Smooth muscle cell (in vitro differentiated cells): ENCODE measurements at regions not wholly inside any gene's neighbourhood (a gene's known extent, or its start where the extent isn't known, plus 50 kb on each side); places are given as distances from the start of the nearest gene placed in this dataset.
"Not testable (repeated sequence)": the region's sequence is repeated elsewhere in the genome, so short reads cannot be mapped to it uniquely, and the experiment has no call there.

Experiments used
- DNase-seq: peaks from one replicate; lab custom pipeline; 2025; ENCODE audit not compliant: unreplicated experiment; lab: John Stamatoyannopoulos, UW
- H2AFZ ChIP-seq: fragments of 200-600 bp; sonication (generic); 2 replicates; pipeline ENCODE4 v1.6.0; 2016; ENCODE audit warnings: antibody characterized with exemption, low read depth, mild to moderate bottlenecking
- H3F3A ChIP-seq: fragments of 200-600 bp; sonication (generic); 2 replicates; pipeline ENCODE4 v1.6.0; 2017; ENCODE audit warnings: antibody characterized with exemption, low read depth
- H3K27ac ChIP-seq: fragments of 200-600 bp; sonication (generic); 2 replicates; pipeline ENCODE4 v1.5.1; 2016; ENCODE audit warnings: low read depth, mild to moderate bottlenecking
- H3K27me3 ChIP-seq: fragments of 200-600 bp; sonication (generic); 2 replicates; pipeline ENCODE4 v1.6.1; 2016; ENCODE audit warnings: low read depth, mild to moderate bottlenecking
- H3K36me3 ChIP-seq: fragments of 200-600 bp; sonication (generic); 2 replicates; pipeline ENCODE4 v1.5.1; 2016; ENCODE audit warnings: low read depth
- H3K4me1 ChIP-seq: fragments of 200-600 bp; sonication (generic); 2 replicates; pipeline ENCODE4 v1.5.1; 2016; ENCODE audit warnings: low read depth
- H3K4me2 ChIP-seq: fragments of 200-600 bp; sonication (generic); 2 replicates; pipeline ENCODE4 v1.6.0; 2016; ENCODE audit warnings: mild to moderate bottlenecking
- H3K4me3 ChIP-seq: fragments of 200-600 bp; sonication (generic); 2 replicates; pipeline ENCODE4 v1.5.1; 2016; ENCODE audit warnings: mild to moderate bottlenecking
- H3K79me2 ChIP-seq: fragments of 200-600 bp; sonication (generic); 2 replicates; pipeline ENCODE4 v1.6.0; 2016; ENCODE audit warnings: low read depth, mild to moderate bottlenecking
- H3K9ac ChIP-seq: fragments of 200-600 bp; sonication (generic); 2 replicates; pipeline ENCODE4 v1.6.0; 2016; ENCODE audit warnings: low read depth
- H3K9me3 ChIP-seq: fragments of 200-600 bp; sonication (generic); replicated peaks from 2 replicates; pipeline ENCODE4 v1.5.1; 2016; ENCODE audit warnings: low read depth
- H4K20me1 ChIP-seq: fragments of 200-600 bp; sonication (generic); 2 replicates; pipeline ENCODE4 v1.6.0; 2016; ENCODE audit warnings: low read depth
- CTCF ChIP-seq: fragments of 200-600 bp; sonication (generic); IDR thresholded peaks from 2 replicates; pipeline ENCODE4 v1.5.1; 2017; ENCODE audit warnings: borderline replicate concordance, mild to moderate bottlenecking, antibody characterized with exemption; ENCODE audit not compliant: insufficient read depth, poor library complexity, severe bottlenecking
- WGBS: methylation state at CpG from one replicate; pipeline ENCODE4 v1.1.7; 2016; ENCODE audit warnings: low lambda C conversion rate; 5-methylcytosine and 5-hydroxymethylcytosine counted together

GRCh38 chr17:21508211-21508610, 132.1 kb downstream of the KCNJ12 start:
- no peak overlapping the region for H2AFZ ChIP-seq
- H3F3A ChIP-seq = no peaks in the 10 kb centered on the region
- H3K4me2 ChIP-seq = no peak overlapping the region
- DNase-seq = no peak
- H3K4me3 ChIP-seq = no peak overlapping the region
- H3K27me3 ChIP-seq = peaks cover 13% of the 10 kb centered on the region
- H3K4me1 ChIP-seq = peaks cover 7% of the 10 kb centered on the region
- no peaks in the 10 kb centered on the region for H3K9me3 ChIP-seq
- no peak overlapping the region for H3K27ac ChIP-seq
- H3K36me3 ChIP-seq = no peaks in the 10 kb centered on the region
- H4K20me1 ChIP-seq = no peaks in the 10 kb centered on the region
- no peak for TF ChIP-seq CTCF
- WGBS = 93% methylated on average over 2 of the region's 2 CpGs
- H3K79me2 ChIP-seq = no peaks in the 10 kb centered on the region
- H3K9ac ChIP-seq = no peak overlapping the region

GRCh38 chr17:21509356-21509755, 133.2 kb downstream of the KCNJ12 start:
- not testable (repeated sequence) for H4K20me1 ChIP-seq, DNase-seq, H3K4me3 ChIP-seq, H3K4me1 ChIP-seq, H3K9me3 ChIP-seq, H2AFZ ChIP-seq, H3K9ac ChIP-seq, H3F3A ChIP-seq, H3K4me2 ChIP-seq, H3K36me3 ChIP-seq, H3K79me2 ChIP-seq, H3K27ac ChIP-seq
- 89% methylated on average over 1 of the region's 1 CpG for WGBS
- peaks cover 13% of the 10 kb centered on the region for H3K27me3 ChIP-seq

- H3K9me3 ChIP-seq = no peaks in the 10 kb centered on the region
- H3F3A ChIP-seq = no peaks in the 10 kb centered on the region
- 48% methylated on average over 14 of the region's 14 CpGs for WGBS
- H3K4me3 ChIP-seq = peak overlapping the region; percentile 68
- TF ChIP-seq CTCF = no peak
- peak overlapping the region; percentile 15 for H3K9ac ChIP-seq
- H4K20me1 ChIP-seq = no peaks in the 10 kb centered on the region
- peaks cover 7% of the 10 kb centered on the region for H3K4me1 ChIP-seq
- no peaks in the 10 kb centered on the region for H3K36me3 ChIP-seq
- H3K27ac ChIP-seq = no peak overlapping the region
- peak overlapping the region; percentile 99 for H2AFZ ChIP-seq
- no peak for DNase-seq
- peak overlapping the region; percentile 98 for H3K4me2 ChIP-seq
- H3K79me2 ChIP-seq = no peaks in the 10 kb centered on the region
- H3K27me3 ChIP-seq = peaks cover 13% of the 10 kb centered on the region
These were observed 134.7 kb downstream of the KCNJ12 start for GRCh38 chr17:21510686-21511362.

GRCh38 chr17:21511363-21512195, 135.4 kb downstream of the KCNJ12 start:
- no peaks in the 10 kb centered on the region for H4K20me1 ChIP-seq
- H3K9ac ChIP-seq = peak overlapping the region; percentile 15

More at GRCh38 chr17:21511363-21512195, 135.4 kb downstream of the KCNJ12 start:
- 11% methylated on average over 78 of the region's 78 CpGs for WGBS
- Histone ChIP-seq H3K4me1 (peaks cover 7% of the 10 kb centered on the region), H3F3A (no peaks in the 10 kb centered on the region), H2AFZ (peak overlapping the region; percentile 99), H3K27me3 (peaks cover 13% of the 10 kb centered on the region), H3K36me3 (no peaks in the 10 kb centered on the region), H3K9me3 (no peaks in the 10 kb centered on the region), H3K4me2 (peak overlapping the region; percentile 98), H3K4me3 (peak overlapping the region; percentile 68), H3K79me2 (no peaks in the 10 kb centered on the region), H3K27ac (no peak overlapping the region)
- TF ChIP-seq CTCF = peak; percentile 74
- DNase-seq = peak; percentile 45
